GM21526 (cell line): ENCODE measurements at regions not wholly inside any gene's neighbourhood (a gene's known extent, or its start where the extent isn't known, plus 50 kb on each side); places are given as distances from the start of the nearest gene placed in this dataset.
"Not testable (repeated sequence)": the region's sequence is repeated elsewhere in the genome, so short reads cannot be mapped to it uniquely, and the experiment has no call there.

ENCODE experiments used
- ATAC-seq: cut with Tn5 transposase; IDR thresholded peaks from one replicate; pipeline ENCODE4 v1.9.1; 2021; ENCODE audit warnings: moderate library complexity; ENCODE audit not compliant: unreplicated experiment, low FRiP score

DNA sequence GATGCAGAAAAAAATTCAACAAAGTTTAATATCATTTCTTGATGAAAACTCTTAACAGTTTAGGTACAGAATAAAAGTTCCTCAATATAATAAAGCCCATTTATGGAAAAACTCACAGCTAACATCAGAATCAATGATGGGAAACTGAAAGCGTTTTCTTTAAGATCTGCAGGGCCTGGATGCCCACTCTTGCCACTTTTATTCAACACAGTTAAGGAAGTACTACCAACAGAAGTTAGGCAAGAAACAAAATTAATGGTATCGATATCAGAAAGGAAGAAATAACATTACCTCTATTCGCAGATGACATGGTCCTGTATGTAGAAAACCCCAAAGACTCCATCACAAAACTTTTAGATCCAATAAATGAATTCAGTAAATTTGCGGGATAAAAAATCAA lies 542.4 kb upstream of the RGMB start:
- no peak for ATAC-seq

DNA sequence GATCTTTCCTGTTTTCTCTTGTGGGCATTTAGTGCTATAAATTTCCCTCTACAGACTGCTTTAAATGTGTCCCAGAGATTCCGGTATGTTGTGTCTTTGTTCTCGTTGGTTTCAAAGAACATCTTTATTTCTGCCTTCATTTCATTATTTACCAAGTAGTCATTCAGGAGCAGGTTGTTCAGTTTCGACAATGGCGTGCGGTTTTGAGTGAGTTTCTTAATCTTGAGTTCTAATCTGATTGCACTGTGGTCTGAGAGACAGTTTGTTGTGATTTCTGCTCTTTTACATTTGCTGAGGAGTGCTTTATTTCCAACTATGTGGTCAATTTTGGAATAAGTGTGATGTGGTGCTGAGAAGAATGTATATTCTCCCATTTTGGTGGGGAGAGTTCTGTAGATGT lies 535.7 kb upstream of the RGMB start:
- not testable (repeated sequence) for ATAC-seq

DNA sequence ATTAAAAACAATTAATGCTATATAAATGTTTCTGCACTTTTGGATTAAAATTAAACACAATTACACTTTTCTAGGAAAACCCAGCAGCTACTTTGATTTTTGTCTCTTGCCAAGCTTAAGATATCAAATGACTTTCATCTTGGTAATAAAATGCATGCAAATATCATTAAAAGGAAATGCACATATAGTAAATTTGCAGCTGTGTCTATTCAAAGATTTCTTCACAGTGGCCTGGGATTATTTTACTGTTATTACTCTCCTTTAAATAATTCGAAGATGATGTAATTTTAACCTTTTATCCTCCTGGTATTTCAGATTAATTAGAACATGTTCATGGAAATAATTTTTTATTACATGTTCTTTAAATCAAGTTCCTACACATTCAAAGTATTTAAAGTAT lies 529.5 kb upstream of the RGMB start:
- no peak for ATAC-seq

DNA sequence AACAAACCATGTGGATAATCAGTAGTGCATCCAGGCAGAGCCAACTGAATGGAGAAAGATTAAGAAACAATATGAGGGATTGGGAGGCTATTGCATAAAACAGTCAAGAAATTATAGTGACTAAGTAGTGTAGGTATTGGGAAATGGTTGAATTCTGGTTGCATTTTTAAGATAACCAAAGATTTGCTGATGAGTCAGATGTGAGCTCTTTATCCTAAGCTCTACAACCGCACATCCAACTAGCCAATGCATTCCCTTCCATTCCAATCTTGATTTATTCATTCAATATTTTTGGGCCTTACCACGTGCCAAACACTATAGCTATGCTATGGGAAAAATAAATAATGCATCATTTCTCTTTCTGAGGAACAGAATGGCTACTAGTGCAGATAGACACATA lies 524.5 kb upstream of the RGMB start:
- no peak for ATAC-seq

DNA sequence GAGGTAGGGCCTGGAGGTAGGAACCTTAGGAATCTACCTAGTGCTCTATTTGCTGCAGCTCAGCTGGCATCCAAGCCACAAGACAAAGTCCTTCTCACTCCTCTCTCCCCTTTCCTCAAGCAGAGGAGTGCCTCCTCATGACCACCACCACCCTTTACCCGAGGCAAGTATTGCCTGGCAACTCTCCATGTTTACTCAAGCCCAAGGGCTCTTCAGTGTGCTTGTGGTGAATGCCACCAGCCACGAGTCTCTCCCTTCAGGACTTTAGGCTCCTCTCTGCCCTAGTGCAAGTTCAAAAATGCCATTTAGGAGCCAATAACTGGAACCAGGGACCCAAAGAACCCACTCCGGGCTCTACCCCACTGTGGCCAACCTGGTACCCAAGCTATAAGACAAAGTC lies 514.5 kb upstream of the RGMB start:
- ATAC-seq: no peak

DNA sequence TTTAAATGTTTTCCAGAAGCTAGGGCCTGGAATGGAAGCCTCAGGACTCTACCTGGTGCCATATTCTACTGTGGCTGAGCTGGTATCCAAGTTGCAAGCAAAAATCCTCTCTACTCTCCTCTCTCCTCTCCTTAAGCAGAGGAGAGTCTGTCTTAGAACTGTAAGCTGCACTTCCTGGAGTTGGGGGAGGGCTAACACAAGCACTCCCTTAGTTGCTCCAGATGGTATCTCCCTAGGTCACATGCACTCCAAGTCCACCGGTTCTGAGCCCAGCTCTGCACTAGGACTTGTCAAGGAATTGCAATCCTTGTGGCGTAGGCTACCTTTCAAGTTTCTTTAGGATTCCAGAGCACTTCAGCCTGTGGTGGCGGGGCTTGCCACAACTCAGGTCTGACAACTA lies 513.9 kb upstream of the RGMB start:
- no peak for ATAC-seq

DNA sequence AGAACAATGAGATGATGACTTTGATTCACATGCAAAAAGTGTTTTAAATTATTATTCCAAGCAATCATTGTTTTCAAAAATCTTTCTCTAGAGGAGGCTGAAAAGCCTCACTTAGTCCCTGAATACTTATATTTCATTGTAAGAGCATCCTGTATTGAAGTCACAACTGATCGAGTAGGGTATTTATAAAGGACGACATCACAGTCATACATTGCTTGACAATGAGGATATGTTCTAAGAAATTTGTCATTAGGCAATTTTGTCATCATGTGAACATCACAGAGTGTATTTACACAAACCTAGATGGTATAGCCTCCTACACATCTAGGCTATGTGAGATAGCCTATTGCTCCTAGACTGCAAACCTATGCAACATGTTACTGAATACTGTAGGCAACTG lies 510.4 kb upstream of the RGMB start:
- ATAC-seq: no peak

DNA sequence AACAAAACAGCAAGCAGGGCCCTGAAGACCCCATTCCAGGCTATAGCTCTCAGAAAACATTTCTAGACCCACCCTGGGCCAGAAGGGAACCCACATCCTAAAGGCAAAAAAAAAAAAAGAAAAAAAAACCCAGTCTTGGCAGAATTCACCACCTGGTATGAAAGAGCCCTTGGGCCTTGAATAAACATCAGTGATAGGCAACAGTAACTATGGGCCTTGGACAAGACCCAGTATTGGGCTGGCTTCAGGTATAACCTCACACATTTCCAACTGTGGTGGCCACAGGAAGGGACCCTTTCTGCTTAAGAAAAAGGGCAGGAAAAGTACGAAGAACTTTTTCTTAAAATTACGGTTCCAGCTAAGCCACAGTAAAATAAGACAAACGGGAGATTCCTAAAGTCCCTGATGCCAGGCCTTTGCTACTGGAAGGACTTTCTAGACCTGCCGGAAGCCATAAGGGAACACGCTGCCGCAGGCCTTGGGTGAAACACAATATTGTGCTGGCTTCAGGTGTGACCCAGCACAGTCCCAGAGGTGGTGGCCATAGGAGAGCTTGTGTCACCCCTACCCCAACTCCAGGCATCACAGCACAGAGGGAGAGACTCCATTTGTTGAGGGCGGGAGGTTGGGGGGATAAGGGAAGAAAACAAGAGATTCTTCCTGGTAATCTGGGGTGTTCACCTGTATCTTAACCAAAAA lies 505.2 kb upstream of the RGMB start:
- ATAC-seq: no peak

DNA sequence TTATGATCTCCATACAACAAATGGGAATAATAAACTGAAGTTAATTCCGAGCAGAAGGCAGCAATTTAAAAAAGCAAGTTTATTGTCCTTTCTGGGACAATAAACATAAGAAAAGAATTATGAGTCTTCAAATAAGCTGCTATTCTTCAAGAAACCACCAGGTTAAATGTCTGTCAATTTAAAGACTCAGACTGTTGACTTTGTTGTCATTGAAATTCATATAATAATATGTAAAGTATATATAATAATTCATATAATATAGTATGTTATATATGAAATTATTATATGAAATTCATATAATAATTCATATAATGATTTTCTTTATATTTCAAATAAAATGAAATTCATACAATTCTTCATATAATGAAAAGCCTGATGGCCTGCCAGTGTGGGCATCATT lies 497.5 kb upstream of the RGMB start:
- no peak for ATAC-seq

DNA sequence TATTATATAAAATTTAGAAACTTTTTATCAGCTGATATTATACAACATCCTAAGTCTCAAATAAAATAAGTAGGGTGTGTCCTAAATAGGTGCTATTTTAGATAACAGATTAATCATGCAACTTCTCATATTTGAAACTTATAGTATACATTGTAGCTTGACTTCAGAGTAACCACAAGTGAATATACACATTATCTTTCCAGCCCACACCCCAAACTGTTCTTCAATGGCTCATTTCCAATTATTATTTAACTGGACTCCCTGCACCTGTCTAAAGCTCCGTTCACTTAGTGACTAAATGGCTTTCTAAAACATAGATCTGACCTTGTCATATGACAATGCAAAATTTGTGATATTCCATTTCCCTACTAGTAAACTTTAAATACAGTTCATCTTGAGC lies 490.9 kb upstream of the RGMB start:
- ATAC-seq: no peak

DNA sequence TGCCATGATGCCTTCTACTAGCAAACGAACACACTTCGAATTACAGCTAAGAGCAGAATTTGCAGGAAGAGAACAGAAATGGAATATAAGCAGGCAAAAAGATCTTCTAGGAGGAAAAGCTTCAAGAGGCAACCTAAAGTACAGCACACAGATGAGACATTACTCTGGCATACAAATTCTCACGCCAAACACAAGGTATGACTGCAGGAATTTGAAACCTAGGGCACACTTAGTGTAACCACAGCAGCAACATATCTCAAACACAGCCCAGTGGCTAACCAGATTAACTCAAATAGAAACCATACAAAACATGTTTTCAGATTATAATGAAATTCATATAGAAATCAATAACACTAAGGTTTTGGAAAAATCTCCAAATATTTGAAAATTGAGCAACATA lies 481.0 kb upstream of the RGMB start:
- no peak for ATAC-seq

DNA sequence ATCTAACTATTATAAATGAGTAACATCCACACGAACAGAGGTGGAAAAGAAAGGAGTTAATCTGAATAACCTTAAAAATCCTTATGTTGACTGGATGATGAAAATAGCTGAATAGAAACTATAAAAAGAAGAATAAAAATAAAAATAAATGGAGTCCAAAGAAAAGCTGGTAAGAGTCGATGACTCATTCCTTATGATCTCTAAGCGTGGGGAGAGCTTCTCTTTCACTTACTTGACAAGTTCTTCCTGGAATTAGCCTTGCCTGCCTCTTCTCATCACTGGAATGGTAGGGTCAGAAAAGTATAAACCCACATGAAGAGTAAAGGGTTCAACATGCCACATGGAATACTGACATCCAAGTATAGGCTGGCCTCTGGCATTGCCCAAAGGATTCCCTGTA lies 477.0 kb upstream of the RGMB start:
- no peak for ATAC-seq

DNA sequence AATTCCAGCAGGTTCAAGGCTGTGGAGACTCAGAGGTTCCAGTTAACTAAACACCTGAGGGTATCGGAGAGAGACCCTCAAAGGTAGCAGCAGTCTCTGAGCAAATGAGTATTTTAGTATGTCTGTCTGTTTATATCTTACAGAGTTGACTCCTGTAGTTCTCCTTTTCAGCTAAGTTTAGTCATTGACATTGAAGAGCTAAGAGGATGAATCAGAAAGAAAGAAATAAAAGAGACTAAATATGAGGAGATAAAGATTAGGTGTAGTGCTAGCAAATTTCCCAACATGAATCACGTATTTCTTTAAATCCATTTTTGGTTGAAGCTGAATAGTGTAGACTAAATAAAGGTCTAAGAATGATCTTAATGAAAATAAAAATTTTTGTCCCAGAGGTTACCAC lies 474.0 kb upstream of the RGMB start:
- ATAC-seq: no peak

DNA sequence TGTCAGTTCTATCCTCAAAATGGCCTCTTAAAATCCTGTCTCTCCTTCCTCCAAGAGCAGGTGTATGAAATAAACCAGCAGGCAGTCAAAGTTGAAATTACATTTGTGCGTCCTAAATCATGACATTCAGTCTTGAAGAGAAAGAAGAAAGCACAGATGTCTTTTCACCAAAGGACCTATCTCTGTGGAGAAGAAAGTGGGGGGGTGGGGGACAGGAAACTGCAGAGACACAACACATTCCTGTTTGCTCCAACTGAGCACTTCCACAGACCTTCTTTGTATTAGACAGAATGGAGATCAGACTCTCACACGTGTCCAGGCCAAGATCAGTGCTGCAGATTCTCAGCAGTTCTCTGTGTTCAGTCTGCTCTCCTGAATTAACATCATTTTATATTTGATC lies 471.9 kb upstream of the RGMB start:
- no peak for ATAC-seq

DNA sequence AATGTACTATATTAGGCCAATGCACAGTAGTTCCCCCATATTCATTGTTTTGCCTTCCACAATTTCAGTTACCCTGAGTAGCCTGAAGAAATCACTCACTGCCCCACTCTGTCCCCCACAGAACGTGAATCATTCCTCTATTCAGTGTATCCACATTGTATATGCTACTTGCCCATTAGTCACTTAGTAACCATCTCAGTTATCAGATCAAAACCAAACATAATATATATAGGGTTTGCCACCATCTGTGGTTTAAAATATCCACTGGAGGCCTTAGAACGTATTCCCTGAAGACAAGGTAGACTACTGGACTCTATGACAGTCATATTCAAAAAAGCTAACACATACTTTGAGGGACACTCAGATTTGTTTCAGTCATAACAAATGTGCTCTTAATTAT lies 465.7 kb upstream of the RGMB start:
- no peak for ATAC-seq

DNA sequence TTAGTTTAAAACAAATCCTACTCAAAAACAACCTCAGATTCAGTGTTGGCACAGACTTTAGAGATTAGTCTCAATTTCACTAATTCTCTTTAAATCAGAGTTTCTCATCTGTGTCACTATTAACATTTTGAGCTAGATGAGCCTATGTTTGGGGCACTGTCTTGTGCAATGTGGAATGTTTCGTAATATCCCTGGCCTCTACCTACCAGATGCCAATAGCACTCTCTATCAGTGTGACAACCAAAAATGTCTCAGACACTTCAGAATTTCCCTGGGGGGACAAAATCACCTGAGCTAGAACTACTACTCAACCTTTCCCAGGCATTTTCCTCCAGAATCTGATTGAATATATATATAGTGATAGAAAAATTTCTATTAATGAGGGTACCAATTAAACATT lies 465.2 kb upstream of the RGMB start:
- no peak for ATAC-seq

DNA sequence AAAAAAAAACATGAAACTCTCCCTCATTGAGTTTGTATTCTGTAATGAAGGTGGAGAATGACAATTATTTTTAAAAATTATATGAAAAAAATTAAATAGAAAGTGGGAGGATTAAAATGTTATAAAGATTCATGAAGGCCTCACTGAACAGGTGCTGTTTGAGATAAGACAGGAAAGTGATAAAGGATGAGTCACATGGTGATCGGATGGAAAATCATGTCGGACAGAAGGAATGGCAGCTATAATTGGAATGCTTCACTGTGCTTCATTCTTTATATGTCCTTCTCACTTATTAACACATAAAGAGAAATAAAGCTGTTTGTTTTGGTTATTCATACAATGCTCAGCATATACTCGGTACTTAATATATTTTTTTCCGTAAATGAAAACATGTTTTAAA lies 464.5 kb upstream of the RGMB start:
- ATAC-seq: no peak

DNA sequence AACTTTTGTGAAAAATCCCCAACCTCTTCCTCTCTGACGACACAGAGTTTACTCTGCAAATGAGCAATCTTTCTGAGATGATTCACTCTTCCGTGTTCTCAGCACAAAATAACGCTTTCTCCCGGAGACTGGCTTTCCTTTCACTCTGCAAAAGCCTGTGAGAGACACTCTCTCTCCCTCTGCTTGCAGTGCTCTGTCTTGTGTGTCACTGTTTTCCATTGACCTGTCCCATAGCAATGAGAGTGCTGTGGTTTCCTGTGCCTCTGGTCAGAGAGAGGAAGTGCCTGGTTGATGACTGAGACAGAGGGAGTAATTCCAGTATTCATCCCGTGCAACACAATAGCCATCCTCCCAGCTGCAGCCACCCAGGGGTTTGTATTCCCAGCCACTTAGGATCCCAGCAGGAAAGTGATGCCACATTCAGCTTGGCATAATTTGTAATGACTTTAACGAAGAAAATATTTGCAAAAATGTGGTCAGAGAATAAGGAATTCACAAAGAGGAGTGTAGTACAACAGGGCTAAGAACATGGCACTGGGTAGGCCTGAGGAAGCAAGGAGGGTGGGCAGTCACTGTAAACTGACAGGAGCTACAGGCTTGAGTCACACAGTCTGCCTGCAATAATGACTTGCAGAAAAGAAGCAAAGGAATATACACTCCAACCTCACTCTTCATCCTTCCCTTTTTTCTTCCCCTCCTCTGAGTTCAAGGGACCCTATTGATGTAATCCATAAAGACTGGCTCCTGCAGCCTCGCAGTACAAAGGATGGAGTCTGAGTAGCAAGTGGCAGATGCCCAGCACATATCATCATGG lies 463.5 kb upstream of the RGMB start:
- ATAC-seq: peak; percentile 68

DNA sequence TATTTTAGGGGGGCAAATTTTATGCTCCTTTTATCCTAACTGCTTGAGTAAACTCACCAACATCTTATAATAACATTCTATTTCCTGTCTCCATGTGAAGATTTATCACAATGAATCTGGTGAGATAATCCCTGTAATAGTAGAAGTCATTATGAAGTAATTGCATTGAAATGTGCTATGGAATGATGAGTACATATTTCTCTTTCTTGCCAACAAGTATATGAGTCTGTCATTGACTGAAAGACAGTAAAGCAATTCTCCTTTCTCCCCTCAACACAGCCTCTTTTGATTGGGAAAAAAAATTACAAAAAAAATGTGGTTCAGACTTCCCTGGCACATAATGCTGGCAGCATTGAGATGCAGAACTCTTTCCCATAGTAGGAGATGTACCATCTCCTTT lies 459.2 kb upstream of the RGMB start:
- ATAC-seq: no peak

DNA sequence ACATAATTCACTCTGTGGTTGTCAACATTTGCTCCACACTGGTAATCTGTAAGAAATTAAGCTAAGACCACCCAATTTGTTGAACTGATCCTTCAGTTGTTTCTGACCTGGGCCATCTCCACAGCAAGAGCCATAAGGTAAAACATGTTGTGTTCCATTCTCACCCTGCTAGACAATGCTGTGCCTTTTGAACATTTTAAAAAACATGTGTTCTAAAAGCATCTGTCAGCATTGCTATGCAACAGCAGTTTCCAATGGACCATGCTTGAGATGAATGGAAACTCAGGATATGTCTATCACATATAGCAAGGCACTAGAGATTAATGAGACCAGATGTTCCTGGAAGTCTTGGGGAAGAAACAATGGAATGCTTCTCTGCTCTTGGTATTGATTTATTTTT lies 455.1 kb upstream of the RGMB start:
- ATAC-seq: no peak

DNA sequence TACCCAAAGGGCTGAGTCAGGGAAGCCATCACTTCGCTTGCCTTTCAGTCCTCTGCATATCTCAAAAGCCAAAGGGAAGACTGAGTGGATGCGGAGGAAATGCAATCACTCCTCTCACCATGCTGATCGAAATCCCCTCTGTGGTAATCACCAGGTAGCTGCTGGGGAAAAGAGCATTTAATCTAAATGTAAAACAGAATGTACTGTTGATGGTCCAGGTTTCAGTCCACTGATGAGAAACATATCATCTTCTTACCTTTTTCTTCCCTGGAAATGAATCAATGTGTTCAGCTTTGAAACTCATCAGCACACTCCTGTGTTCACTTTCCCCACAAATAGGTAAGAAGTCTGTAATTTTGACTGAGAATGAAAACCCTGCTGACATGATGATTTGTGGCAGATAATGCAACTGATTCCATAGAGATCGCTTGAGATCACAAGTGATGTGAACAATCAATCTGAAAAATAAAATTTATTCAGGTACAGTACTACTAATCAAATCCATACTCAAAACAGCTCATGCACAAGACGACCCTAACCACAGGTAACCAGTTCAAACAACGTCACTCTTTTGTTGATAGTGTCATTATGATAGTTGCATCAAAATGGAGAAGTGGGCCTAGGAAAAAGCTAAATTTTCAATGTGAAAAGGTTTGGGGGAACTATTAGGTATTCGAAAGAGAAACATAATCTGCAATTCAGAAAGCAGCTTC lies 454.0 kb upstream of the RGMB start:
- ATAC-seq: no peak

DNA sequence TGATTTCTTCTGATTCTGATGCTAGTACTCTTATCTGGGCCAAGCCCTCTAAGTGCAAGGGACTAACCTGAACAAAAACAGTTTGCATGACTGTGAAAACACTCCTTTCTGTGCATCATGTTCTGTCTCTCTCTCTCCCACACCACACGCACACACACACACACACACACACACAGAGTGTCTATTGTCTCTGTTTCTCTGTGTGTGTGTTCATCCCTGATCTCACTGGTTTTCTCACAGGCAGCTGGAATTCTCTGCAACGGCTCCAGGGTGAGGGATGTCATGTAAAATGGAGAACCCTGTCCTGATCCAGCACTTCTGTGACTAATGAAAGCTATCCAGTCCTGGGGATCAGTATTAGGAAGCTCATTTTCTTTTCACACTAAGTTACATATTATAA lies 453.1 kb upstream of the RGMB start:
- no peak for ATAC-seq
